Central memory CD8-positive, alpha-beta T cell (primary cell): ENCODE measurements at regions not wholly inside any gene's neighbourhood (a gene's known extent, or its start where the extent isn't known, plus 50 kb on each side); places are given as distances from the start of the nearest gene placed in this dataset.
"Not testable (repeated sequence)": the region's sequence is repeated elsewhere in the genome, so short reads cannot be mapped to it uniquely, and the experiment has no call there.

ENCODE experiments used
- ATAC-seq: fragments of 150-1000 bp; cut with Tn5 transposase; replicated peaks from 2 replicates; pipeline ENCODE4 v1.10.0; 2022; ENCODE audit warnings: mild to moderate bottlenecking, moderate FRiP score, moderate number of reproducible peaks; ENCODE audit not compliant: poor library complexity, severe bottlenecking; ENCODE audit errors: extremely low read depth
- DNase-seq, 2 donors: peaks; one replicate each; pipeline ENCODE4 v3.0.0; 2021; ENCODE audit warnings: low spot score in 2 of 2
- H3K27ac Mint-ChIP-seq: one replicate; pipeline ENCODE4 v1.8.0; 2022; ENCODE audit warnings: low read depth, mild to moderate bottlenecking, moderate library complexity, mixed read lengths
- H3K27me3 Mint-ChIP-seq: one replicate; pipeline ENCODE4 v1.8.0; 2022; ENCODE audit warnings: mixed read lengths
- H3K36me3 Mint-ChIP-seq: one replicate; pipeline ENCODE4 v1.8.0; 2022; ENCODE audit warnings: mild to moderate bottlenecking, moderate library complexity, mixed read lengths; ENCODE audit not compliant: insufficient read depth
- H3K4me1 Mint-ChIP-seq: one replicate; pipeline ENCODE4 v1.8.0; 2022; ENCODE audit warnings: mixed read lengths
- H3K4me3 Mint-ChIP-seq: one replicate; pipeline ENCODE4 v1.8.0; 2022; ENCODE audit warnings: mild to moderate bottlenecking, moderate library complexity, mixed read lengths
- H3K9me3 Mint-ChIP-seq: one replicate; pipeline ENCODE4 v1.8.0; 2022; ENCODE audit warnings: mixed read lengths

GRCh38 chr4:146104541-146104940 lies 71.0 kb upstream of the LSM6 start:
- H3K36me3 Mint-ChIP-seq, result no peaks in the 10 kb centered on the region
- no peak for ATAC-seq

GRCh38 chr4:146104052-146104451 lies 71.5 kb upstream of the LSM6 start:
- H3K4me1 Mint-ChIP-seq, H3K4me3 Mint-ChIP-seq, H3K9me3 Mint-ChIP-seq, DNase-seq, H3K27ac Mint-ChIP-seq, ATAC-seq, H3K36me3 Mint-ChIP-seq: not testable (repeated sequence)
- H3K27me3 Mint-ChIP-seq, result peaks cover 31% of the 10 kb centered on the region

More at GRCh38 chr4:146104541-146104940, 71.0 kb upstream of the LSM6 start:
- Mint-ChIP-seq H3K27me3 (peaks cover 31% of the 10 kb centered on the region), H3K4me3 (no peak overlapping the region), H3K9me3 (no peaks in the 10 kb centered on the region), H3K27ac (no peak overlapping the region), H3K4me1 (no peaks in the 10 kb centered on the region)
- no peak for DNase-seq

- Mint-ChIP-seq H3K9me3 (peaks cover 5% of the 10 kb centered on the region), H3K36me3 (no peaks in the 10 kb centered on the region), H3K4me3 (no peak overlapping the region), H3K27ac (no peak overlapping the region), H3K4me1 (no peaks in the 10 kb centered on the region), H3K27me3 (peaks cover 59% of the 10 kb centered on the region)
- DNase-seq (no peak), ATAC-seq (no peak)
Measured at GRCh38 chr4:146099585-146099984, 75.9 kb upstream of the LSM6 start.

- H3K27ac Mint-ChIP-seq, result no peak overlapping the region
- no peaks in the 10 kb centered on the region for H3K36me3 Mint-ChIP-seq
- H3K9me3 Mint-ChIP-seq, result peaks cover 5% of the 10 kb centered on the region
- ATAC-seq (no peak), DNase-seq (no peak)
- peaks cover 56% of the 10 kb centered on the region for H3K27me3 Mint-ChIP-seq
- H3K4me3 Mint-ChIP-seq, result no peak overlapping the region
- H3K4me1 Mint-ChIP-seq, result no peaks in the 10 kb centered on the region
Measured at GRCh38 chr4:146098978-146099377, 76.5 kb upstream of the LSM6 start.

- ATAC-seq (no peak), DNase-seq (no peak)
- Mint-ChIP-seq H3K27me3 (peaks cover 53% of the 10 kb centered on the region), H3K4me3 (no peak overlapping the region), H3K27ac (no peak overlapping the region), H3K9me3 (peaks cover 5% of the 10 kb centered on the region), H3K4me1 (no peaks in the 10 kb centered on the region), H3K36me3 (no peaks in the 10 kb centered on the region)
Measured at GRCh38 chr4:146098397-146098796, 77.1 kb upstream of the LSM6 start.

GRCh38 chr4:146096371-146096770 lies 79.1 kb upstream of the LSM6 start:
- Mint-ChIP-seq H3K36me3 (no peaks in the 10 kb centered on the region), H3K9me3 (peaks cover 5% of the 10 kb centered on the region), H3K27me3 (peaks cover 46% of the 10 kb centered on the region), H3K27ac (no peak overlapping the region), H3K4me1 (no peaks in the 10 kb centered on the region), H3K4me3 (no peak overlapping the region)
- DNase-seq (no peak), ATAC-seq (no peak)

- no peak for ATAC-seq
- no peaks in the 10 kb centered on the region for H3K36me3 Mint-ChIP-seq
- H3K27ac Mint-ChIP-seq, result no peak overlapping the region
- H3K4me3 Mint-ChIP-seq, result no peak overlapping the region
- no peak for DNase-seq
- H3K9me3 Mint-ChIP-seq, result peaks cover 5% of the 10 kb centered on the region
- no peaks in the 10 kb centered on the region for H3K4me1 Mint-ChIP-seq
- peaks cover 44% of the 10 kb centered on the region for H3K27me3 Mint-ChIP-seq
Measured at GRCh38 chr4:146095860-146096259, 79.7 kb upstream of the LSM6 start.

GRCh38 chr4:146095091-146095690 lies 80.3 kb upstream of the LSM6 start:
- no peak for DNase-seq
- no peak for ATAC-seq
- no peak overlapping the region for H3K27ac Mint-ChIP-seq
- H3K4me1 Mint-ChIP-seq, result no peaks in the 10 kb centered on the region
- H3K4me3 Mint-ChIP-seq, result no peak overlapping the region
- H3K27me3 Mint-ChIP-seq, result peaks cover 47% of the 10 kb centered on the region
- no peaks in the 10 kb centered on the region for H3K36me3 Mint-ChIP-seq
- H3K9me3 Mint-ChIP-seq, result peaks cover 5% of the 10 kb centered on the region

GRCh38 chr4:146088690-146089089 lies 86.8 kb upstream of the LSM6 start:
- H3K4me1 Mint-ChIP-seq, result no peaks in the 10 kb centered on the region
- ATAC-seq (no peak), DNase-seq (no peak)
- no peaks in the 10 kb centered on the region for H3K9me3 Mint-ChIP-seq
- peaks cover 29% of the 10 kb centered on the region for H3K27me3 Mint-ChIP-seq
- no peaks in the 10 kb centered on the region for H3K36me3 Mint-ChIP-seq
- no peak overlapping the region for H3K27ac Mint-ChIP-seq
- H3K4me3 Mint-ChIP-seq, result no peak overlapping the region

GRCh38 chr4:146087856-146088255 lies 87.7 kb upstream of the LSM6 start:
- Mint-ChIP-seq H3K27ac (no peak overlapping the region), H3K4me1 (no peaks in the 10 kb centered on the region), H3K27me3 (peaks cover 29% of the 10 kb centered on the region), H3K4me3 (no peak overlapping the region), H3K36me3 (no peaks in the 10 kb centered on the region), H3K9me3 (no peaks in the 10 kb centered on the region)
- no peak for ATAC-seq
- no peak for DNase-seq

GRCh38 chr4:146076081-146076480 lies 99.4 kb upstream of the LSM6 start:
- no peaks in the 10 kb centered on the region for H3K36me3 Mint-ChIP-seq
- ATAC-seq (no peak), DNase-seq (no peak)
- H3K27ac Mint-ChIP-seq, result no peak overlapping the region
- H3K9me3 Mint-ChIP-seq, result no peaks in the 10 kb centered on the region
- no peak overlapping the region for H3K4me3 Mint-ChIP-seq
- peaks cover 20% of the 10 kb centered on the region for H3K27me3 Mint-ChIP-seq
- no peaks in the 10 kb centered on the region for H3K4me1 Mint-ChIP-seq

- no peak overlapping the region for H3K4me3 Mint-ChIP-seq
- no peaks in the 10 kb centered on the region for H3K9me3 Mint-ChIP-seq
- H3K36me3 Mint-ChIP-seq, result no peaks in the 10 kb centered on the region
- ATAC-seq, result no peak
- no peak for DNase-seq
- H3K27me3 Mint-ChIP-seq, result peaks cover 20% of the 10 kb centered on the region
- no peak overlapping the region for H3K27ac Mint-ChIP-seq
- H3K4me1 Mint-ChIP-seq, result no peaks in the 10 kb centered on the region
Measured at GRCh38 chr4:146073517-146073916, 102.0 kb upstream of the LSM6 start.

- ATAC-seq, result no peak
- DNase-seq, result no peak
Measured at GRCh38 chr4:146072376-146072775, 103.1 kb upstream of the LSM6 start.

More at GRCh38 chr4:146072376-146072775, 103.1 kb upstream of the LSM6 start:
- Mint-ChIP-seq H3K27ac (no peak overlapping the region), H3K9me3 (no peaks in the 10 kb centered on the region), H3K27me3 (peaks cover 17% of the 10 kb centered on the region), H3K4me3 (no peak overlapping the region), H3K36me3 (peaks cover 2% of the 10 kb centered on the region), H3K4me1 (no peaks in the 10 kb centered on the region)
